ENCODE measurements at regions not wholly inside any gene's neighbourhood (a gene's known extent, or its start where the extent isn't known, plus 50 kb on each side); places are given as distances from the start of the nearest gene placed in this dataset.

GRCh38 chr7:135828604-135829003 lies 80.0 kb upstream of the FAM180A start:
- no peak for DNase-seq (ENCODE audit: low read depth)

GRCh38 chr7:135827391-135827790 lies 78.8 kb upstream of the FAM180A start:
- peak; percentile 29 for DNase-seq (ENCODE audit: low read depth)

- DNase-seq (ENCODE audit: low read depth), result peak; percentile 62
Observed at GRCh38 chr7:135825406-135825805, 76.8 kb upstream of the FAM180A start.

- no peak for DNase-seq (ENCODE audit: low read depth)
Observed at GRCh38 chr7:135822376-135822775, 73.8 kb upstream of the FAM180A start.

- DNase-seq (ENCODE audit: low read depth), result no peak
Observed at GRCh38 chr7:135817583-135817982, 69.0 kb upstream of the FAM180A start.

- no peak for DNase-seq (ENCODE audit: low read depth)
Observed at GRCh38 chr7:135815033-135815432, 66.4 kb upstream of the FAM180A start.

GRCh38 chr7:135812148-135812547 lies 63.5 kb upstream of the FAM180A start:
- DNase-seq (ENCODE audit: low read depth), result no peak

- DNase-seq (ENCODE audit: low read depth), result peak; percentile 7
Observed at GRCh38 chr7:135811506-135811905, 62.9 kb upstream of the FAM180A start.

GRCh38 chr7:135808206-135808605 lies 59.6 kb upstream of the FAM180A start:
- DNase-seq (ENCODE audit: low read depth), result no peak

- peak; percentile 28 for DNase-seq (ENCODE audit: low read depth)
Observed at GRCh38 chr7:135803143-135803542, 54.5 kb upstream of the FAM180A start.

GRCh38 chr7:135802697-135803096 lies 54.1 kb upstream of the FAM180A start:
- DNase-seq (ENCODE audit: low read depth), result peak; percentile 35

GRCh38 chr7:135801877-135802276 lies 53.3 kb upstream of the FAM180A start:
- no peak for DNase-seq (ENCODE audit: low read depth)

- peak; percentile 62 for DNase-seq (ENCODE audit: low read depth)
Observed at GRCh38 chr7:135801045-135801693, 52.6 kb upstream of the FAM180A start.

- DNase-seq (ENCODE audit: low read depth), result no peak
Observed at GRCh38 chr7:135800560-135800959, 51.9 kb upstream of the FAM180A start.

- DNase-seq (ENCODE audit: low read depth), result no peak
Observed at GRCh38 chr7:135799881-135800280, 51.3 kb upstream of the FAM180A start.
